Tibial artery (tissue), 4 donors: ENCODE measurements at regions not wholly inside any gene's neighbourhood (a gene's known extent, or its start where the extent isn't known, plus 50 kb on each side); places are given as distances from the start of the nearest gene placed in this dataset.

ENCODE experiments used
- DNase-seq, 2 donors: peaks; one replicate each; pipeline ENCODE4 v3.0.0-alpha.2; 2019
- H3K27ac ChIP-seq, 2 donors: fragments of 200-600 bp; sonication (generic) in 1 of 2; 1 replicate in 1 of 2; 2 replicates in 1 of 2; pipeline ENCODE4 v1.5.1; 2018 to 2019; ENCODE audit warnings: mild to moderate bottlenecking in 1 of 2
- H3K27me3 ChIP-seq, 2 donors: fragments of 200-600 bp; sonication (generic) in 1 of 2; one replicate each; pipeline versions ENCODE4 v1.5.1 to v1.6.0; 2016 to 2019
- H3K36me3 ChIP-seq, 3 donors: fragments of 200-600 bp; sonication (generic) in 2 of 3; one replicate each; pipeline ENCODE4 v1.5.1; 2016 to 2019; ENCODE audit warnings: mild to moderate bottlenecking in 2 of 3
- H3K4me1 ChIP-seq, 4 donors: fragments of 200-600 bp; sonication (generic) in 2 of 4; 1 replicate in 3 of 4; 2 replicates in 1 of 4; pipeline ENCODE4 v1.5.1; 2016 to 2019
- H3K4me3 ChIP-seq, 2 donors: fragments of 200-600 bp; sonication (generic) in 1 of 2; 1 replicate in 1 of 2; 2 replicates in 1 of 2; pipeline ENCODE4 v1.5.1; 2018 to 2019; ENCODE audit warnings: mild to moderate bottlenecking in 2 of 2
- H3K9me3 ChIP-seq, 3 donors: fragments of 200-600 bp; sonication (generic) in 1 of 3; one replicate each; pipeline ENCODE4 v1.5.1; 2016 to 2019
- CTCF ChIP-seq, 2 experiments: fragments of 200-600 bp in 1 of 2; fragments of 450-650 bp in 1 of 2; IDR thresholded peaks; one replicate each; pipeline ENCODE4 v1.5.1; 2017 to 2019; ENCODE audit warnings: antibody characterized with exemption in 2 of 2, mild to moderate bottlenecking in 1 of 2, moderate library complexity in 1 of 2
- intact Hi-C: fragments of 100-400 bp; cut with DNase I; formaldehyde crosslinking; loops from one replicate; pipeline ENCODE4 v1.15.0; 2023; ENCODE audit warnings: low total_unique reads

GRCh38 chr2:139165601-139166000 is 385.4 kb upstream of the NXPH2 start:
- intact Hi-C loops = no loop called here
- Histone ChIP-seq H3K36me3 (no peaks in the 10 kb centered on the region), H3K27ac (no peak overlapping the region), H3K4me1 (no peaks in the 10 kb centered on the region), H3K27me3 (no peaks in the 10 kb centered on the region), H3K4me3 (no peak overlapping the region), H3K9me3 (no peaks in the 10 kb centered on the region)
- TF ChIP-seq CTCF (IDR thresholded peaks at IDR 0.05) = no peak
- no peak for DNase-seq

- intact Hi-C loops = no loop called here
- TF ChIP-seq CTCF (IDR thresholded peaks at IDR 0.05) = no peak
Observed at GRCh38 chr2:139165041-139165440, 384.9 kb upstream of the NXPH2 start.

GRCh38 chr2:139162957-139163356 is 382.8 kb upstream of the NXPH2 start:
- Histone ChIP-seq H3K27me3 (no peaks in the 10 kb centered on the region), H3K4me1 (no peaks in the 10 kb centered on the region), H3K4me3 (no peak overlapping the region), H3K36me3 (no peaks in the 10 kb centered on the region), H3K27ac (no peak overlapping the region), H3K9me3 (no peaks in the 10 kb centered on the region)
- intact Hi-C loops = no loop called here
- DNase-seq = no peak
- TF ChIP-seq CTCF (IDR thresholded peaks at IDR 0.05) = no peak

More at GRCh38 chr2:139165041-139165440, 384.9 kb upstream of the NXPH2 start:
- no peak for DNase-seq
- Histone ChIP-seq H3K4me1 (no peaks in the 10 kb centered on the region), H3K9me3 (no peaks in the 10 kb centered on the region), H3K27me3 (no peaks in the 10 kb centered on the region), H3K36me3 (no peaks in the 10 kb centered on the region), H3K4me3 (no peak overlapping the region), H3K27ac (no peak overlapping the region)

GRCh38 chr2:139162456-139162855 is 382.3 kb upstream of the NXPH2 start:
- intact Hi-C loops = no loop called here
- Histone ChIP-seq H3K4me1 (no peaks in the 10 kb centered on the region), H3K36me3 (no peaks in the 10 kb centered on the region), H3K9me3 (no peaks in the 10 kb centered on the region), H3K27me3 (no peaks in the 10 kb centered on the region), H3K27ac (no peak overlapping the region), H3K4me3 (no peak overlapping the region)
- no peak for TF ChIP-seq CTCF (IDR thresholded peaks at IDR 0.05)
- DNase-seq = no peak

- no peak for TF ChIP-seq CTCF (IDR thresholded peaks at IDR 0.05)
- intact Hi-C loops = no loop called here
- Histone ChIP-seq H3K36me3 (no peaks in the 10 kb centered on the region), H3K9me3 (no peaks in the 10 kb centered on the region), H3K27ac (no peak overlapping the region), H3K4me1 (no peaks in the 10 kb centered on the region), H3K27me3 (no peaks in the 10 kb centered on the region), H3K4me3 (no peak overlapping the region)
- no peak for DNase-seq
Observed at GRCh38 chr2:139160836-139161235, 380.6 kb upstream of the NXPH2 start.

GRCh38 chr2:139159177-139159576 is 379.0 kb upstream of the NXPH2 start:
- H3K36me3 ChIP-seq = no peaks in the 10 kb centered on the region
- H3K4me1 ChIP-seq = no peaks in the 10 kb centered on the region
- H3K9me3 ChIP-seq = no peaks in the 10 kb centered on the region
- DNase-seq = no peak
- H3K4me3 ChIP-seq = no peak overlapping the region
- intact Hi-C loops = no loop called here
- TF ChIP-seq CTCF (IDR thresholded peaks at IDR 0.05) = no peak
- H3K27ac ChIP-seq = no peak overlapping the region
- no peaks in the 10 kb centered on the region for H3K27me3 ChIP-seq
